DND-41 (cell line): ENCODE measurements at regions not wholly inside any gene's neighbourhood (a gene's known extent, or its start where the extent isn't known, plus 50 kb on each side); places are given as distances from the start of the nearest gene placed in this dataset.

Source experiments
- EZH2 ChIP-seq: IDR thresholded peaks from 3 replicates; pipeline ENCODE4 v1.6.1; 2012; ENCODE audit warnings: borderline replicate concordance, low read depth, mild to moderate bottlenecking, moderate library complexity, low read length, inconsistent platforms; ENCODE audit not compliant: severe bottlenecking
- TF ChIP-seq, protein P1 (sequence below): IDR thresholded peaks from 2 replicates; pipeline ENCODE4 v1.5.1; 2012; ENCODE audit warnings: borderline replicate concordance, low read length, moderate library complexity, mild to moderate bottlenecking; ENCODE audit not compliant: poor library complexity, severe bottlenecking; ENCODE audit errors: extremely low read depth

DNA sequence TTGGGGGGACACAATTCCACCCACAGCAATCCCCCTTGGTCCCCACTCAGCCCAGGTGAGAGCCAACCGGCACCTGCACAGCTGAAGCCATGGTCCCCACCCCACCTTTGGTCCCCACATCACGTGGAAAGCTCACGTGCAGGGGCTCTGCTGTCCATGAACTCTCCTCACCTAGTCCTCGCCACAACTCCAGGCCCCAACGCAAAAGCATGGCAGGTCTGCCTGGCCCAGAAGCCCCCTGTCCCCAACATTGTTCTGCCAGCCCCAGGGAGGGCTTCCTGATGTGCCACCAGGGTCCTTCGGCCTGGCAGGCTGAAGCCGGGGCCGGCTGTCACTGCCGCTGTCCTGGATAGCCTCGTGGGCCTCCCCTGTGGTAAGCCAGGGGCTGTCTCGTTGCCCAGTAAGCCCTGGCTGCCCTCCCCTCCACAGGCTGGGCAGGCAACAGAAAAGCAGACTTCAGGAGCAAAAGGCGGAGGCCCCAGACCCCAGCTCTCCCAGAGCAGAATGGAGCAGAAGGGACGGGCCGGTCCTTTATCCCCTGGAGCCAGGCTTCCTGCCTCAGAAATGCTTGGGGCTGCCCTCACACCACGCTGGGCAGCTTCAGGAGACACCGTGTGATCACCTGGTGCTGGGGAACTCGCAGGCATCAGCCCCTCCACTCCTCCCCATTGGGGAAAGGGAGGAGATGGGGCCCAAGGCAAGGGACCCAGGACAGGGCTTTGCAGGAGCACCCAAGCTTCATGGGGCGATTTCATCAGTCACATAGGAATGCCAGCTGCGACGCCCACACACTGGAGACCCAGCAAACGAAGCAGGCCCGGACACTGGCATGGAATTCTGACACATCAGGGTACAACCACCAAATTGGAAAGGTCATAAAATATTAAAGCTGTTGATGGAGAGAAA, 103.7 kb downstream of the ADRA2C start:
- TF ChIP-seq, protein P1, sequence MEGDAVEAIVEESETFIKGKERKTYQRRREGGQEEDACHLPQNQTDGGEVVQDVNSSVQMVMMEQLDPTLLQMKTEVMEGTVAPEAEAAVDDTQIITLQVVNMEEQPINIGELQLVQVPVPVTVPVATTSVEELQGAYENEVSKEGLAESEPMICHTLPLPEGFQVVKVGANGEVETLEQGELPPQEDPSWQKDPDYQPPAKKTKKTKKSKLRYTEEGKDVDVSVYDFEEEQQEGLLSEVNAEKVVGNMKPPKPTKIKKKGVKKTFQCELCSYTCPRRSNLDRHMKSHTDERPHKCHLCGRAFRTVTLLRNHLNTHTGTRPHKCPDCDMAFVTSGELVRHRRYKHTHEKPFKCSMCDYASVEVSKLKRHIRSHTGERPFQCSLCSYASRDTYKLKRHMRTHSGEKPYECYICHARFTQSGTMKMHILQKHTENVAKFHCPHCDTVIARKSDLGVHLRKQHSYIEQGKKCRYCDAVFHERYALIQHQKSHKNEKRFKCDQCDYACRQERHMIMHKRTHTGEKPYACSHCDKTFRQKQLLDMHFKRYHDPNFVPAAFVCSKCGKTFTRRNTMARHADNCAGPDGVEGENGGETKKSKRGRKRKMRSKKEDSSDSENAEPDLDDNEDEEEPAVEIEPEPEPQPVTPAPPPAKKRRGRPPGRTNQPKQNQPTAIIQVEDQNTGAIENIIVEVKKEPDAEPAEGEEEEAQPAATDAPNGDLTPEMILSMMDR, result no peak
- no peak for TF ChIP-seq EZH2
